Fibroblast of lung (primary cell): ENCODE measurements at regions not wholly inside any gene's neighbourhood (a gene's known extent, or its start where the extent isn't known, plus 50 kb on each side); places are given as distances from the start of the nearest gene placed in this dataset.

Experiments used
- DNase-seq, 2 donors: peaks; one replicate each; pipeline versions ENCODE4 v3.0.0 to v3.0.0-alpha.2; 2010; ENCODE audit warnings: low read depth in 2 of 2
- H2AFZ ChIP-seq: 2 replicates; pipeline ENCODE4 v1.5.1; 2012; ENCODE audit warnings: low read length, control low read depth, inconsistent platforms
- H3K27ac ChIP-seq: 2 replicates; pipeline ENCODE4 v1.5.1; 2011; ENCODE audit warnings: low read length, control low read depth; ENCODE audit not compliant: insufficient read depth
- H3K27me3 ChIP-seq: 2 replicates; pipeline ENCODE4 v1.5.1; 2011; ENCODE audit warnings: mild to moderate bottlenecking, low read length; ENCODE audit not compliant: control insufficient read depth, insufficient read depth
- H3K36me3 ChIP-seq: 2 replicates; pipeline ENCODE4 v1.5.1; 2011; ENCODE audit warnings: low read length; ENCODE audit not compliant: control insufficient read depth, insufficient read depth
- H3K4me1 ChIP-seq: 2 replicates; pipeline ENCODE4 v1.5.1; 2011; ENCODE audit warnings: low read length; ENCODE audit not compliant: control insufficient read depth, insufficient read depth; ENCODE audit errors: extremely low read depth
- H3K4me2 ChIP-seq: 2 replicates; pipeline ENCODE4 v1.5.1; 2011; ENCODE audit warnings: low read length, control low read depth; ENCODE audit not compliant: insufficient read depth; ENCODE audit errors: extremely low read depth
- H3K4me3 ChIP-seq, 4 experiments: fragments of 200-600 bp in 1 of 4; sonication (generic) in 1 of 4; replicated peaks in 1 of 4; 2 replicates each; pipeline ENCODE4 v1.5.1; 2011 to 2016; ENCODE audit warnings: low read length in 4 of 4, low read depth in 3 of 4, mild to moderate bottlenecking in 3 of 4, control low read depth in 2 of 4, inconsistent platforms in 1 of 4, mixed read lengths in 1 of 4; ENCODE audit not compliant: insufficient read depth in 1 of 4; ENCODE audit errors: control extremely low read depth in 1 of 4
- H3K79me2 ChIP-seq: 2 replicates; pipeline ENCODE4 v1.5.1; 2012; ENCODE audit warnings: mild to moderate bottlenecking, low read length, inconsistent platforms; ENCODE audit not compliant: control insufficient read depth, insufficient read depth
- H3K9ac ChIP-seq: 2 replicates; pipeline ENCODE4 v1.5.1; 2011; ENCODE audit warnings: mild to moderate bottlenecking, low read length, control low read depth; ENCODE audit not compliant: insufficient read depth
- H3K9me3 ChIP-seq: 2 replicates; pipeline ENCODE4 v1.5.1; 2012; ENCODE audit warnings: low read depth, low read length; ENCODE audit not compliant: control insufficient read depth, insufficient read depth
- H4K20me1 ChIP-seq: 2 replicates; pipeline ENCODE4 v1.5.1; 2011; ENCODE audit warnings: low read length; ENCODE audit not compliant: control insufficient read depth, insufficient read depth; ENCODE audit errors: extremely low read depth
- EZH2 ChIP-seq: IDR thresholded peaks from 2 replicates; pipeline ENCODE4 v1.5.1; 2012; ENCODE audit warnings: low read length, control low read depth, mild to moderate bottlenecking; ENCODE audit errors: missing control alignments
- TF ChIP-seq, protein P1 (sequence below), 2 donors: IDR thresholded peaks in 1 of 2; conservative IDR thresholded peaks in 1 of 2; 1 replicate in 1 of 2; 2 replicates in 1 of 2; pipeline ENCODE4 v1.5.1; 2011 to 2012; ENCODE audit warnings: low read length in 2 of 2, control low read depth in 1 of 2, inconsistent platforms in 1 of 2, low read depth in 1 of 2, mild to moderate bottlenecking in 1 of 2

DNA sequence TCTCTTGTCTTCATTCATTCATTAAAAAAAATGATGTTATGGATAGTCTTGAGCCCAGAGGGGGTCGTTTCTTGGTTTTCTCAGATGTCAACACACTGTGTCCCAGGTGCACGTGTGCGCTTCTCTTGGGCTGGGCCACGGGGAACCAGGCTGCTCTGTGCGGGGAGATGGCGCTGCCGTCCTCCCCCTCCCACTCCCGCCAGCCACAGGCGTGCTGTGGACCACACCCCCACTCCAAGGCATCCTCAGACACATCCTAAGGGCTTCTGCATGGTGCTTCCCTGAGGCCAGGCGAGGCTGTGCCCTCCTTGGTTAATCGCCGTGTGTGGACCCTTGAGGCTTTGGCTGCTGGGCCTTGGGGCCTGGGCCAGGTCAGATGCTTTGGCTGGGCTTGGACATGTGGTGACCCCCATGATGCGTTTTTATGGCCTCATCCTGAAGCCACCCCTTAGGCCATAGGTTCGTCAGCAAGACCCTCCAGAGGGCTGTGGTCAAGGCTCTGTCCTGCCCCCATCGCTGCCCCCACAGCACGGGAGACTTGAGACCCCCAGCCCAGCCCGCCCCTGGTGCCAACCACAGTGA lies 245.7 kb upstream of the CIBAR2 start:
- Histone ChIP-seq H3K4me1 (peaks cover 7% of the 10 kb centered on the region), H3K79me2 (no peaks in the 10 kb centered on the region), H2AFZ (no peak overlapping the region), H3K4me3 (no peak overlapping the region), H3K27ac (no peak overlapping the region), H3K9me3 (no peaks in the 10 kb centered on the region), H3K36me3 (peaks cover 1% of the 10 kb centered on the region), H3K4me2 (no peak overlapping the region), H4K20me1 (no peaks in the 10 kb centered on the region), H3K27me3 (no peaks in the 10 kb centered on the region), H3K9ac (no peak overlapping the region)
- TF ChIP-seq, protein P1, sequence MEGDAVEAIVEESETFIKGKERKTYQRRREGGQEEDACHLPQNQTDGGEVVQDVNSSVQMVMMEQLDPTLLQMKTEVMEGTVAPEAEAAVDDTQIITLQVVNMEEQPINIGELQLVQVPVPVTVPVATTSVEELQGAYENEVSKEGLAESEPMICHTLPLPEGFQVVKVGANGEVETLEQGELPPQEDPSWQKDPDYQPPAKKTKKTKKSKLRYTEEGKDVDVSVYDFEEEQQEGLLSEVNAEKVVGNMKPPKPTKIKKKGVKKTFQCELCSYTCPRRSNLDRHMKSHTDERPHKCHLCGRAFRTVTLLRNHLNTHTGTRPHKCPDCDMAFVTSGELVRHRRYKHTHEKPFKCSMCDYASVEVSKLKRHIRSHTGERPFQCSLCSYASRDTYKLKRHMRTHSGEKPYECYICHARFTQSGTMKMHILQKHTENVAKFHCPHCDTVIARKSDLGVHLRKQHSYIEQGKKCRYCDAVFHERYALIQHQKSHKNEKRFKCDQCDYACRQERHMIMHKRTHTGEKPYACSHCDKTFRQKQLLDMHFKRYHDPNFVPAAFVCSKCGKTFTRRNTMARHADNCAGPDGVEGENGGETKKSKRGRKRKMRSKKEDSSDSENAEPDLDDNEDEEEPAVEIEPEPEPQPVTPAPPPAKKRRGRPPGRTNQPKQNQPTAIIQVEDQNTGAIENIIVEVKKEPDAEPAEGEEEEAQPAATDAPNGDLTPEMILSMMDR (conservative IDR thresholded peaks at IDR 0.05 in 1 of 2, IDR thresholded peaks at IDR 0.05 in 1 of 2; ENCODE audit: low read depth in 1 of 2, low read length in 2 of 2) = no peak
- TF ChIP-seq EZH2 = no peak
- DNase-seq = no peak

DNA sequence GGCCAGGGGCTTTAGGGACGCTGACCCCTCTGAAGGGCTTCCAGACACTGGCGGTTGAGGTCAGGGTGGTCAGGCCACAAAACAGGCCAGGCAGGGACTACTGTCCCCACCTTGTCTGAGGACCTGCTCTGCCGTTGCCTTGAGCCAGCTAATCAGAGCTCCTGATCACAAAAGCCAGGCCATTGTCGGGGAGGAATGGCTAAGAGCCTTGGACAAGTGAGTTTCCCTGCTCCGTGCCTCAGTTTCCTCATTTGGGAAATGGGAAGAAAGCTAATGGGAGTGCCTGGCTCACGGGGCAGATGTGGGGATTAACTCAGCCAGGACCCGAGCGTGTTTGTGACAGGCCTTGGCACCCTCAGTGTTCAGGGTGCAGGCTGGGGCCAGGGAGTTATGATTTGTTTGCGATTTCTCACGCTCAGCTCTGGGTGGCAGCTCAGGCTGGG lies 246.5 kb upstream of the CIBAR2 start:
- Histone ChIP-seq H3K36me3 (peaks cover 1% of the 10 kb centered on the region), H3K9ac (no peak overlapping the region), H3K4me1 (peaks cover 11% of the 10 kb centered on the region), H4K20me1 (no peaks in the 10 kb centered on the region), H3K9me3 (no peaks in the 10 kb centered on the region), H2AFZ (no peak overlapping the region), H3K27ac (no peak overlapping the region), H3K4me3 (no peak overlapping the region), H3K4me2 (no peak overlapping the region), H3K27me3 (no peaks in the 10 kb centered on the region), H3K79me2 (no peaks in the 10 kb centered on the region)
- DNase-seq = no peak
- TF ChIP-seq, protein P1 (conservative IDR thresholded peaks at IDR 0.05 in 1 of 2, IDR thresholded peaks at IDR 0.05 in 1 of 2; ENCODE audit: low read depth in 1 of 2, low read length in 2 of 2) = no peak
- TF ChIP-seq EZH2 = no peak

DNA sequence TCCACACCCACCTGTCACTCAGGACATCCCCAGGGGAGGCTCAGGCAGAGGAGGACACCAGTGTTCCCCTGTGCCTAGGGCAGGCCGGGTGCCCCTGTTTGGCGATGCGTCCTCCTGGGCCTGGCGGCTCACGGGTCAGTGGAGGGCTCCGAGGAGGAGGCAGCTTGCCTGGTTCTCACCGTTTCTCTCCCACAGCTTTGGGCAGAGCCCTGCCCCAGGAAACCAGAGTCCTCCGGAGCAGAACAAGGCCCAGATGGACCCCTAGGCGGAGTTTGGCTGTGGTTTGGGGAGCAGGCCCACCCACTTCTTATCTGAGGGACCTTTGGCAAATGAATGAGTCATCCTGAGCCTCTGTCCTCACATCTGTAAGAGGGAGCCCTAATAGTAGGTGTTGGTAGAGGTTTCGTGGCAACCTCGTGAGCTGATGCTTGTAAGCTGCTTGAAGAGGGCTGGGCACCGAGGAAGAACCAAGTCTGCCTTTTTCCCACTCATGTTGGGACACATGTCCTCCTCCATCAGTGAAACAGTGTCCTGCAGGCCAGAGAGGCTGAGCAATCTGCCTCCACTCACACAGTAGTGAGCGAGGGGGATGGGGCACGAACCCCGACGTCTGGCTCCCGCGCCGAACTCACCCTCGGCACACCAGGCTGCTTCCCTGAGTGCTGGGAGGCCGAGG lies 247.0 kb upstream of the CIBAR2 start:
- Histone ChIP-seq H3K36me3 (peaks cover 1% of the 10 kb centered on the region), H3K27ac (no peak overlapping the region), H3K4me3 (no peak overlapping the region), H2AFZ (no peak overlapping the region), H3K79me2 (no peaks in the 10 kb centered on the region), H3K4me1 (peaks cover 11% of the 10 kb centered on the region), H3K9me3 (no peaks in the 10 kb centered on the region), H3K4me2 (no peak overlapping the region), H3K9ac (no peak overlapping the region), H3K27me3 (no peaks in the 10 kb centered on the region), H4K20me1 (no peaks in the 10 kb centered on the region)
- TF ChIP-seq, protein P1 (conservative IDR thresholded peaks at IDR 0.05 in 1 of 2, IDR thresholded peaks at IDR 0.05 in 1 of 2; ENCODE audit: low read depth in 1 of 2, low read length in 2 of 2) = no peak
- no peak for TF ChIP-seq EZH2
- peak; percentile 52 to 90 for DNase-seq
